Activated CD4-positive, alpha-beta T cell treated with anti-CD3 and anti-CD28 coated beads, Interleukin-10, Interleukin-2, amounts not matched to agents 100 ng/mL and 50 ng/mL, durations not matched to agents 16 hours and 8 hours (primary cell): ENCODE measurements at regions not wholly inside any gene's neighbourhood (a gene's known extent, or its start where the extent isn't known, plus 50 kb on each side); places are given as distances from the start of the nearest gene placed in this dataset.
"Not testable (repeated sequence)": the region's sequence is repeated elsewhere in the genome, so short reads cannot be mapped to it uniquely, and the experiment has no call there.

Experiments
- DNase-seq: peaks from one replicate; pipeline ENCODE4 v3.0.0-alpha.2; 2020

GRCh38 chr7:132029369-132030085 lies 473.1 kb upstream of the PODXL start:
- DNase-seq = no peak

DNA sequence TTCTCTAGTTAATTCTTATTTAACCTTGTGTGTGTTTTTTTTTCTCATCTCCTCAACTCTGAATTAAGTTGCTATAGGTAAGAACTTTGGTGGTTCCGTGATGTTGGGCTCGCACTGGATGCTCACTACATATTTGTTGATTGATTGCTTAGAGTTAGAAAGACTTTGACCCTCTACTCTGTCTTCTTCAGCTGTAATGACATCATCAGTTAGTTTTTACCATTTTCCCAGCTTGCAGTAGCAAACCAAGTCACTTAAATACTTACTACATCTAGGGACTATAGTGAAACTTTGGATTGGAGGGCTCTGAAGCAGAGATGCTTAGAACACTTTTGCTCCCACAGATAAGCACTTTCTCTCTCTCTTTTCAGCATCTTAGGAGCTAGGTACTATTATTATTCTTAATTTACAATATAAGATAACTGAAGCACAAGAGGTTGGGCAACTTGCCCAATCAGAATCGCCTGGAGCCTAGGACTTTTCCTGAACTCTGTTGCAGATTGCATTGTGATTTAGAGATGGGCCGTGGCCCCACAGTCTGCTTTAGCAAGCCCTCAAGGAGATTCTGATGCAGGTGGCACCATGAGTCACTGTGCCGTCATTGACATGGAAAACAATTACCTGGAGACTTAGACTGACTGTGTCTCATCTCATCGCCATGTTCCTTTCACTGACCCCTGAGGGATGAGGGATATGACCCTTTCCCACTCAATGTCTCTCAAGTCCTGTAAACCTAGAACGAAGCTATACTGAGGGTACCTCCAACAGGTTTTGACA lies 471.9 kb upstream of the PODXL start:
- DNase-seq = no peak

DNA sequence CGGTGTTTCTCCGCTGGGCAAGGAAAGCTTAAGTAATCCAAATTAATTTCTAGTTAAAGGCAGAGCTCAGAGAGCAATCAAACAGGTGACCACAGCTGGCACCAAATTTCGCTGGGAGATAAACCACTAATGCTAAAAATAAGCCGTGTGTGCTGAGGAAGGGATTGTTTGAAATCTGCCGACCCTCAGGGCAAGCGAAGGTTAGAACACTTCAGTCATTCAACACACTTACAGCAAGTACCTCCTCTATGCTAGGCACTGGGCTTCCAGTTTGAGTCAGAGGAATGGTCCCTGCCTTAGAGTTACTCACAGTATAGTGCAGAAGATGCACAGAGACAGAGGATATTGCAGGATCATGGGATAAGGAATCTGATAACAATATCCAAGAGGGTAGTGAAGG lies 467.9 kb upstream of the PODXL start:
- no peak for DNase-seq

DNA sequence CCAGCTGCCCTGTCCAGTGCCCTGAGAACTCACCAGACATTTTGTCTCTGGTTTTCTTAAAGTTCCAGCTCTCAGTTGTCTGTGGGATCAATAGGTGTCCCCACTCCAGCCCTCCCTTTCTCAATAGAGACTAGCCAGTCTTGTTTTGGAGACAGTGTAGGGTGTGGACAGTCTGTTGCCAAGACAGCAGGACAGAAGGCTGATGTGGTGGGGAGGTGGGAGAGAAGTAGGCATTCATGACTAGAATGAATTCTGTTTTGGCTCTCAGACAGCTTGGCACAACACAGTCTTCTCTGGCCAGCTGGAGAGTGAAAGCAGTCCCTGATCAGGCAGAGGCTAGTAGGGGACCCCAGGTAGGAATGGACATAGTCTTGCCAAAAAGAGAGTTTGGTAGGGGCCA lies 467.0 kb upstream of the PODXL start:
- no peak for DNase-seq

DNA sequence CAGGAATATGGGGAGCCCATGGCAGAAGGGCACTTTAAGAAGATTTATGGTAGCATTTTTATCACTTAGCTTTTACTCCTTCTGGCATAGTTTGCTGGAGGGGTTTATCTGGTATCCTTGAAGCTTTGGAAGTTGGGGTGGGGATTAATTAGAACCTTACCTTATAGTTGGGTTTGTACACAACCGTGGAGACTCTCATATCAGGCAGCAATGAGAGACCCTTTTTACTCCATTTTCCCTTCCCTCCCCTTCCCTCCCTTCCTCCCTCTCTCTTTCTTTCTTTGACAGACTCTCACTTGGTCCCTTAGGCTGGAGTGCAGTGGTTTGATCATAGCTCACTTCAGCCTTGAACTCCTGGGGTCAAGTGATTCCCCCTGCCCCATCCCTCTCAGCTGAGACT lies 465.8 kb upstream of the PODXL start:
- no peak for DNase-seq

DNA sequence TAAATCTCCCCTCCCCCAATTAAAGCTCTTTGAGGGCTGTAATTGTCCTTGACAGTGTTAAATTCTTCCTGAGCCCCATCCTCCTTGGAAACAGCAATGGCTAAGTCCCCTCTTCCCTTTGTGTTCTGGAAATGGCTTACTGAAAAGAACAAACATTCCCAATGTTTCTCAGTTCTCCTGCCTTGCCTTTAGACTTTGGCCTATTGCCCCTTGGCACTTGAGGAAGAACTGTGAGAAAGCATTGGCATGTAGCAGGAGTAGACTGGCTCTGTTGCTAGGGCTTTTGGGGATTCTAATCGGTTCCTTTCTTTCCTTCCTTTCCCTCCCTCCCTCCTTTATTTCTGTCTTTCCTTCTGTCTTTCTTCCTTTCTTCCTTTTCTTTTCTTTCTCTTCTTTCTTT lies 463.3 kb upstream of the PODXL start:
- DNase-seq = no peak

GRCh38 chr7:132009778-132010177 lies 453.4 kb upstream of the PODXL start:
- no peak for DNase-seq

- no peak for DNase-seq
Observed at GRCh38 chr7:132004529-132004928, 448.1 kb upstream of the PODXL start.

DNA sequence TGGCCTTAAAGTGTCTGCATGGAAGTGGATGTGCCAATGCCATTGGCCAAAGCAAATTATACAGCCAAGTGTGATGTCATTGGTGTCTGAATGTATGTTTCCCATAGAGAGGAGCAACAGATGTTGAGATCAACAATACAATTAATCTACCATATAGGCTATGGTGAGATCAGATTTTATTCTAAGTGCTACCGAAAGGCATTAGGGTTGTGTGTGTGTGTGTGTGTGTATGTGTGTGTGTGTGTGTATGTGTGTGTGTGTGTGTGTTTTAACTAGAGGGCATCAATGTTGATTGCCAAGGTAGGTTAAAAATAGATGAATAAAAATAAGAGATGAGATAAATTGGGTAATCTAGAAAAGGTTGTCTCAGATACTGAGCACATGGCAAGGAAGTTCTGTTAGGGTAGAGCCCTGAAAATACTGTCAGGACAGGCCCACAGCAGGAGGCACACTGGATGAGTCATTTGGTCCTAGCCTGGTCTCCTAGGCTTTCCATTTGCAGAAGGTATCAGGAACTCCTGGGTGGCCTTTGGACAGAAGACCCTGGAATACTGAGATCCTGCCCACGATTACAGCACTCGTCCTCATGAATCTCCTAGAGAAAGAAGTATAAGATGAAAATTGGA lies 446.0 kb upstream of the PODXL start:
- DNase-seq = no peak

DNA sequence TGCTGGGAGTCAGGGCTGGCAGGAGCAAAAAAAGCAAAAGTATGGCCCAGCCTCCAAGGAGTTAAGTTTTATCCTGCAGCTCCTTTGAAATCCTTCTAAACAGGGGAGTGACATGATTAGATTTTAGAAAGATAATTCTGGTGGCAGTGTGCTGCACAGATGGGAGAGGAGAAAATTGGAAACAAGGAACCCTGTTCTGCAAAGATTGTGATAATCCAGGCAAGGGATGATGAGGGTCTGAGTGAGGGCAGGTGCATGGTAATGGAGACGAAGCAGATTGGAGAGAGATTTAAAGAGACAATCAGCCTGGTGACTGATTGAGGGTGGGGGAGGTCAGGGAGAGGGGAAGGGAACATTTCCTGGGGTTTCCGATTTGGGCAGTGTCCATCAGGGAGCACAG lies 444.7 kb upstream of the PODXL start:
- DNase-seq = no peak

GRCh38 chr7:131999193-131999592 lies 442.8 kb upstream of the PODXL start:
- DNase-seq = no peak

DNA sequence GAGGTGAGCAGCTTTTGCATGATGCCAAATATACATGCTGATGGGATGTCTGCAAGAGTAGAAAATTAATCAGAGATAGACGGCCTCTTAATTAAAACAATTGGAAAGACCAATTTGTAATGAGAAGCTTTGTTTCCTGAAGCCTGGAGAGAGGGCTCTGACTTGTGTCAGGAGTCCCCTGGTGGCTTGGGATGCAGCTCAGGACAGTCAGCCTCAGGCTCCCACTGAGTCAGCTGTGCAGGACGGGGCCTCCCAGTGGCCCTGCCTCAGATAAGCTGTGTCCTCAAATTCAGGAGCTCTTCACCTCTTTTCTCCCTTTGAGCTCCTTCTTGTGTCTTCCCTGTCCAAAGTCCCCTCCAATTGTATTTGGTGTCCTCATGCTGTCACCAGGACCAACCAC lies 438.9 kb upstream of the PODXL start:
- DNase-seq = no peak

DNA sequence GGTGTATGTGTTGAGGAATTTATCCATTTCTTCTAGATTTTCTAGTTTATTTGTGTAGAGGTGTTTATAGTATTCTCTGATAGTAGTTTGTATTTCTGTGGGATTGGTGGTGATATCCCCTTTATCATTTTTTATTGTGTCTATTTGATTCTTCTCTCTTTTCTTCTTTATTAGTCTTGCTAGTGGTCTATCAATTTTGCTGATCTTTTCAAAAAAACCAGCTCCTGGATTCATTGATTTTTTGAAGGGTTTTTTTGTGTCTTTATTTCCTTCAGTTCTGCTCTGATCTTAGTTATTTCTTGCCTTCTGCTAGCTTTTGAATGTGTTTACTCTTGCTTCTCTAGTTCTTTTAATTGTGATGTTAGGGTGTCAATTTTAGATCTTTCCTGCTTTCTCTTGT lies 424.6 kb upstream of the PODXL start:
- not testable (repeated sequence) for DNase-seq

- DNase-seq = not testable (repeated sequence)
Observed at GRCh38 chr7:131978118-131978517, 421.7 kb upstream of the PODXL start.

GRCh38 chr7:131976411-131976810 lies 420.0 kb upstream of the PODXL start:
- DNase-seq = no peak

GRCh38 chr7:131974671-131975070 lies 418.2 kb upstream of the PODXL start:
- DNase-seq = no peak

GRCh38 chr7:131972251-131972650 lies 415.8 kb upstream of the PODXL start:
- DNase-seq = no peak

- no peak for DNase-seq
Observed at GRCh38 chr7:131970602-131971001, 414.2 kb upstream of the PODXL start.

GRCh38 chr7:131969560-131969959 lies 413.1 kb upstream of the PODXL start:
- DNase-seq = no peak

GRCh38 chr7:131967216-131967730 lies 410.8 kb upstream of the PODXL start:
- no peak for DNase-seq

DNA sequence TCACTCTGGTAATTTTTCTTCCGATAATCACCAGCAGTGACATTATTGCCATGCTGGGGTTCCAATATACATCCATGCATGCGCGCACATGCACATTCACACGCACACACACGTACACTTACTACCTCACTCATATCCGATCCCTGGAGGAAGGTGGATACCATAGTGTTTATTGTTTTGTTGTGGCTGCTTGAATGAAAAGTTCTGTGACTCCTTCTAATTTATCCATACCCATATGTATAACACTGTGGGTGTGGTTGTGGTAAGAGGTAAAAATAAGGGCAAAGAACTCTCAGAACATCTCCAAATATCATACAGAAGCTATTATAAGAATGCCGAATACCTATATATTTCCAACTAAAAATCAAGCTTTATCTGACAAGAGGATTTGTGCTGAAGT lies 407.8 kb upstream of the PODXL start:
- DNase-seq = no peak

- DNase-seq = no peak
Observed at GRCh38 chr7:131961054-131961680, 404.7 kb upstream of the PODXL start.

DNA sequence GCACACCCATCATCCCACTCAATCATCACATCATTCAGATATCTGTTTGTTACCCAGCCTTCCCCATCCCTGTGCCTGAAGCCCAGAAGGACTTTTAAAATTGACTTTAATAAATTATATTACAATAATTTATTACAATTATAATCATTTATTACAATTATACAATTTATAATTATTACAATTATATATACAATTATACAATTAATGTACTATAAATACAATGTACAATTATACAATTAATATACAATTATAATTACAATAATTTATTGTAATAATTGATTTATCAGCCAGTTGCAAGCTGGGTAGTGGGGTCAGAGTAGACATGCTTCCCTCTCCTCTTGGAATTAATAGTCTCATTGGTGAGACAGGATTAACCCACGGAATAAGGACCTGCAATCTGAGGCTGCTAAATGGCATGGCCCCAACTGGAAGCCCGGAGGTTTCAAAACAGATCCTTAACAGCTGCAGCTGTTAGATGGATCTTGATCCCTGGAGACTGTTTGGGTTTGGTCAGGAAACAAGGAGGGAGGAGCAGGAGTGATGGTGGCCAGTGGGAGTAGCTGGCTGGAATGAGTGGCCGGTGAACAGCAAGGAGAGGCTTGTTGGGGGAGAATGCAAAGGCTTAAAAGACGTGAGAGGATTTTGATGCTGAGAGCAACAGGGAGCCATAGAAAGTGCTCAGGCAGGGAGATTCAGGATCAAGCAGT lies 402.8 kb upstream of the PODXL start:
- DNase-seq = no peak
